NAMALWA (cell line): ENCODE measurements at regions not wholly inside any gene's neighbourhood (a gene's known extent, or its start where the extent isn't known, plus 50 kb on each side); places are given as distances from the start of the nearest gene placed in this dataset.
A peak's percentile ranks its signal among the peaks of the same experiment; 100 is the strongest.
"Not testable (repeated sequence)": the region's sequence is repeated elsewhere in the genome, so short reads cannot be mapped to it uniquely, and the experiment has no call there.

Experiments
- DNase-seq: peaks from one replicate; pipeline ENCODE4 v3.0.0-alpha.2; 2015; ENCODE audit warnings: low spot score

DNA sequence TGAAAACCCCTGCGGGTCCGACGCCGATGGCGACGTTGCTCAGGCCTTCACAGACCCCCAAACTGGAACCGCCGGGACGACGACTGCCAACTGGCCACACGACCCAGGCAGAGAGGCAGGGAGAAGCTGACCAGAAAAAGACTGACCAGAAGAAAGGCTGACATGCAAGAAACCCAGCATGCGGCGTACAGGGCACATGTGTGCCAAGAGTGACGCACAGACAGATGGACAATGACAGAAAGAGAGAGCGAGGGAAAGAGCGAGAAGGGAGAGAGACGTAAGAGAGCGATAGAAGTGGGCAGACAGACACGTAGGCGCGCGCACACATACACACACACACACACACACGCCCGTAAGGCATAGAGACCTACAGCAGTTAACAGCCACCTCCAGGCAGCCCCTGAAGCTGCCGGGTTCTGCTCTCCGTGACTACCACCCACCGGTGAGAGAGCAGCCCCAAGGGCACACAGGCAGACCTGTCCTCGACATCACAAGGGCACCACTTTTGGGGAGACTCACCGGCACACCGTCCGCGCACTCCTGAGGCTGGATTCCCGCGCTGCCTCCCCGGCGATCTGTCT, 67.2 kb upstream of the ZNF527 start:
- no peak for DNase-seq

DNA sequence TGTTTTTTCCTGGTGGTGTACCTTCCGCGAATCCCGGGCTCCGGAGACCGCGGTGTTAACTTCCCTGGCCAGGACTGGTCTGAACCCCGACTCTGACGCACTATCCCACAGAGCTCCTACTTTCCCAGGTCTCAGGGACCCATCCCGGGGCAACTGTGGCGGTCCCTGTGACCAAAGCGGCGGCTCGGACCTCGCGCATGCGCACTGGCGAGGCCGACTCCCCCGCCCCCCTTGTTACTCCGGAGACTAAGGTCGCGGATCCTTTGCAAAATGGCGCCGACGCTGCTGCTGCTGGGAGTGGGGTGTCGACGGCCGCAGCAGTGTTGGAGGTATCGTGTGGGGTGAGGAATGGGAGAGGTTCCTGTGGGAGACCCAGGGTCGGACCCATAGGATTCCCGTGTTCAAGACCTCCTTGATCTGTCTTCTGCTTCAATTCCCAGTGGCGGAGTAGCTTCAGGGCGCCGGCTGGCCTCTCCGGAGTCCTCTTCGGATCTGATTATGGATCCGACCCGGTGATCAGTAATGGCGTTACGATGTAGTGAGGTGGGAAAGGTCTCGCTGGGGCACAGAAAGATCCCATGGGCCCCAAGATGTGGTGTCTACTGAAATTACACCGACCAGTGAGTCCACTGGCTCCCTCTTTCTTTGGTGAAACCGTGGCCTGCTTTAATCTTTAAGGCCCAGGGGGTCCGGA, 66.6 kb upstream of the ZNF527 start:
- no peak for DNase-seq

DNA sequence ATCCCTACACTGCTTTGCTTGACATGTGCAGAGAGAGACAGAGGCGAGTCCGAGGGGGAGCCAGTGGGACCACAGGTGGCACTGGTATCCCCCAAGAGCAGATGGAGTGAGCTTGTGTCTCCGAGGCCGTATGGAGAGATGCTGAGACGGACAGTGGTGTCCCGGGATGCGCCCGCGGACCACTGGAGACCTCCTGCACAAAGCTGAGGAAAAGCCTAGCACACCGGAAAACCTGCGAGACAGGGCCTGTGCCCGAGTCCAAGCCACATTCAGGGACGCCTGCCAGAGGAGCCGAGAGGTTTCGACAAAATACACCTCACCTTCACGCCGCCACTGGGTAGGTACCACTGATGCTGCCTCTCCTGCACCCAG, 66.0 kb upstream of the ZNF527 start:
- no peak for DNase-seq

DNA sequence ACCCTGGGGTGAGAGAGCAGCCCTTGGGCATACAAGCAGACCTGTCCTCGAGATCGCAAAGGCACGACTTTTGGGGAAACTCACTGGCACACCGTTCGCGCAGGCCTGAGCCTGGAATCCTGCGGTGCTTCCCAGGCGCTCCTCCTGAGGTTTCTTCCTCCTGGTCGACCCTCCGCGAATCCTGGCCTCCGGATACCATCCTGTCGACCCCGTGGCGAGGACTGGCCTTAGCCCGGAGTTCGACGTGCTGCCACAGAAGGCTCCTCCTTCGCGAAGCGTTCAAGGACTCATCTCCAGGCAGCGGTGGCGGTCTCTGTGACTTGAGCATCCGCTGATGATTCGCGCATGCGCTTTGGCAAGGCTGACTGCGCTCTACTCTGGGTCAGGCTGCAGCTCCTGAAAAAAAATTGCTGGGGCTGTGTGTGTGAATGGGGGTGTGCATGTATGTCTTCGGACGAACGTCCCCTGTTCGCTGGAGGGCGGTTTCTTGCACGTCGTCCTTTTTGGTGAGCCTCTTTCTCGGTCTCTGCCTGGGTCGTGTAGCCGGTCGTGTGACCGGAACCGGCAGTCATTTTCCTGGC, 64.4 kb upstream of the ZNF527 start:
- DNase-seq: no peak

DNA sequence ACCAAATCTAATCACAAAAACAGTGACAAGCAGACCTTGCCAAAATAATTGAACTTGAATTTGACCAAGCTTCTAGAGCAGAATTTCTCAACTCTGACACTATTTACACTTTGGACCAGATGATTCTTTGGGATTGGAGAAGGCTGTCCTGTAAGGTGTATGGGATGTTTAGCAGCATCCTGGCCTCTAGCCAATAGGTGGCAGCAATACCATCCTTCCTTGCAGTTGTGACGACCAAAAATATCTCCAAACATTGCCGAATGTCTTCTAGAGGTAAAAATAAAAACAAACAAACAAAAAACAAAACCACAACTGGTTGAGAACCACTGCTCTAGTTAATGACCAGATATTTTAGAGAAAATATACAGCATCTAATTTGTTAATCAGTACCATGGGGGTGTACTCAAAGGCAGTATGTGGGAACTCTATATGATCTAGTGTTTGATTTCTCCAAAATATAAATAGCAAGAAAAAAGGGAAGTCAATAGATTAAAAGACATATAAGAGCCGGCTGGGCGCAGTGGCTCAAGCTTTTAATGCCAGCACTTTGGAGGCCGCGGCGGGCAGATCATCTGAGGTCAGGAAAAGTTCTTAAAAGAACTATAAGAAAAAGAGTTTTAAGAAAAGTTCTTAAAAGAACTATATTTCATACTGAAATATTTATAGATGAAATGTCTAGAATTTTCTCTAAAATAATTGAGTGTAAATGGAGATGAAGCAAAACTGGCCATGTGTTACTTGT, 60.9 kb upstream of the ZNF527 start:
- DNase-seq: peak; percentile 54

DNA sequence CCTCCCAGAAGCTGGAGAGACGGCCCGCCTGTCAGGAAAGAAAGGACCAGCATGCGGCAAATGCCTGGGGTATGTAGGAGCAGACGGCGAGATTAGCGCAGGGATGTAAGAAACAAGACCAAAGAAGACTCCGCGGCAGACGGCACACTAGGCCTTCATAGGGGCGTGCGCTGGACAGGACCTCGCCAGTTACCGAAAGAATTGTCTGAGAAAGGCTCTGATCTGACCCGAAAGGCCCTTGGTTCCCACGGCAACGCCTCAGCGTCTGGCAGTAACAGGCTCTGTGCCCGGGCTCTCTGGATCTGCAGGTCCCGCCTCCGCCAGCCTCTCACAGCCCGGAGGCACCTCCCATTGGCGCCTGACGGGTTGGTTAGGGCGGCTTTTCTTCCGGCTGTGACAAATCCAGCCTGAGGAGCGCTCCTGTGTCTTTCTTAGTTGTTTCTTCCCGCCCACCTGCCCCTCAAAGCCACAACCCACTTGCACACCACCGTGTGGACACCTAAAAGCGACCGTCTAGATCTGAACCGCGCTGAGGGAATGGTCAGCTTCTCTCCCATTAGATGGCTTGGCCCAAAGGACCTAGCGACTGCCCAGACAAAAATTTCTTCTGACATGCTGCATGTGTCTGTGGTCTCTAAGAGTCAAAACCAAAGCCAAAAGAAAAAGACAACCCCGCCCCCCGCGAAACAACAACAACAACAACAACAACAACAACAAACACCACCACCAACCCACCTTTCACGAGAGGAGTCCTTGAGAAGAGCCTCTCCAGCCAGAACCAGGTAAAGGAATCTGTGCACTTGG, 58.2 kb upstream of the ZNF527 start:
- not testable (repeated sequence) for DNase-seq

DNA sequence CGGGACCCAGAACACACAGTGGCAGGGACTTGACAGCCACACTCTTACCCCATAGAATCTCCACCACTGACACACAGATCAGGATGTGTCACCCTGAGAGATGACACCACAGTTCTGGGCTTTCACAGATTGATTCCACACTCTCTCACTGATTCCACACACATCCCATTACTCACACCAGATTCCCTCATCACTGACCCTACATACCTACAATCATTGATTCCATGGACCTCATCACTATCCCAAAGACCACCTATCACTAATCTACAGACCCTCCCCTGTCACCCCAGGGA, 57.6 kb upstream of the ZNF527 start:
- no peak for DNase-seq

DNA sequence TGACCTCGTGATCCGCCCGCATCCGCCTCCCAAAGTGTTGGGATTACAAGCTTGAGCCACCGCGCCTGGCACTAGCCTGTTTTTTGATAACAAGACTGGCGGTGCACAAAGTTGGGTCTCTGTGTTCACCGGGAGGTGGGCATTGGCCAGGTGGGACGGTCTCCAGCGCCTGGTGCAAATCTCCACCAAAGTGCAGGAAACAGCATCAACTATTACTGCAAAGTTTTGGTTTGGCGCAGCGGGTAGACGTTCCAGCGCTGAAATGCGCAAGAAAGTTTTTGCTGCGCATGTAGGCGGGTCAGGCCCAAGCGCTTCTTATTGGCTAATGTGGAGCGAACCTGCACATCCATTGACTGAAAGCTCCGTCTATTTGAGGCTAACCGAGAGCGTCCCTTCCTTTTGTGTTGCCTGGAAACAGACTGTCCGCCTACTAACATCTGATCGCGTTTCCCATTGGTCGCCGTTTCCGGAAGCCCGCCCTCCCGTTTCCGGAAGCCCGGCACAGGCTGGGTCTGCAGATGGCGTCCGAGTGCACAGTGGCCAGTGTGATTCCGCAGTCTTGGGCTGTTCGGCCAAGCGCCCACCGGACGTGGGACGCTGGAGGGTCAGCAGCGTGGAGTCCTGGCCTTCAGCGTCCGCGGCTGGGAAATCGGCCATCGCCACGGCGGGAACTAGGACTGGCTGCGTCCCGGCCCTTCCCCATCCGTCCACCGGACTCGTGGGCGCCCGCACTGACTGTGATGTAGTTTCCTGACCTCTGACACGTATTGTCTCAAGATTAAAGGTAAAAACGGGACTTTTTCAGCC, 53.3 kb upstream of the ZNF527 start:
- peak; percentile 98 for DNase-seq

DNA sequence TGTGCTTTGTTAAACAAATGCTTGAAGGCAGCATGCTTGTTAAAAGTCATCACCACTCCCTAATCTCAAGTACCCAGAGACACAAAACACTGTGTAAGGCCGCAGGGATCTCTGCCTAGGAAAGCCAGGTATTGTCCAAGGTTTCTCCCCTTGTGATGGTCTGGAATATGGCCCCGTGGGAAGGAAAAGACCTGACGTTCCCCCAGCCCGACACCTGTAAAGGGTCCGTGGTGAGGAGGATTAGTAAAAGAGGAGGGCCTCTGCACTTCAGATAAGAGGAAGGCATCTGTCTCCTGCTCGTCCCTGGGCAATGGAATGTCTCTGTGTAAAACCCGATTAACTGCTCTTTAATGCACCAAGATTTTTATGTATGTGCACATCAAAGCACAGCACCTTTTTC, 49.9 kb upstream of the ZNF527 start:
- DNase-seq: not testable (repeated sequence)
